ENCODE measurements at regions not wholly inside any gene's neighbourhood (a gene's known extent, or its start where the extent isn't known, plus 50 kb on each side); places are given as distances from the start of the nearest gene placed in this dataset.
"Not testable (repeated sequence)": the region's sequence is repeated elsewhere in the genome, so short reads cannot be mapped to it uniquely, and the experiment has no call there.

DNA sequence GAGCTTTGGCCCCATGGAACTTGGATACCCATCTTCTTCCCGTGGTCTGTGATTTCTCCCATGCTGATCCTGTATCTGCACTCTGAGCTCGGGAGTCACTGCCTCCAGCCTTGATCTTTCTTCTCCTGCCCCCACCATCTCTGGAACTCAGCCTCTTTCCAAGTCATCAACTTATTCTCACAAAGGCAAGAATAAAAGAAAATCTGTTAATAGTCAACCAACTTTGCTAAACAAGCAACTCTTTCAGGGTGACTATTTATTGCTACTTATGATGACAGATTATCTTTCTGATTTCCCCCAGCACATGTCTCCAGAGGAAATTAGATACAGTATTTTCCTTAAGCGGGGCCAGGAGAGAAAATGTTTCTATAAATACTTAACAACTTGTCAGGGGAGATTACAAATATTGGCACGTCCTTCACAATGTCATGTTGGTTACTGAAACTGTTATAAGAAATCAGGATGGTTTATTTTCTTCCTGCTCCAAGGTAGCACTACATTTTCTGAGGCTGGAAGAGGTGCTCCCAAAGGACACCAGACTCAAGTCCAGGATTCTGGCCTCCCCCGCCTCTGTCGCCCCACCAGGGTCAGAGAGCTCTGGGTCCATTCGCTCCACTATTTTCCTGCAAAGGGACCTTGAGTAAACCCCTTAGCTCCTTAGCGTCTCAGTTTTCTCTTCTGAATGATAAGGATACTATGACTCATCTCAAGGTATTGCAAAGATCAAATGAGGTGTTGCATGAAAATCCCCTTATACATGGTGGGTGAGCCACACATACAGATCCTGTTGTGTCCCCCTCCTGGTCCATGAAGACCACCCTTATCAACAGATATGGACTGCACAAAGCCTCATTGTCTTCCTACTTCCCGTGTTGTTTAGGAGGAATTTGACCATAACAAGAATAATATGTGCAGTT lies 205.2 kb upstream of the WSCD1 start:
- no peak for DNase-seq (ENCODE audit: low read depth in 2 of 2)

DNA sequence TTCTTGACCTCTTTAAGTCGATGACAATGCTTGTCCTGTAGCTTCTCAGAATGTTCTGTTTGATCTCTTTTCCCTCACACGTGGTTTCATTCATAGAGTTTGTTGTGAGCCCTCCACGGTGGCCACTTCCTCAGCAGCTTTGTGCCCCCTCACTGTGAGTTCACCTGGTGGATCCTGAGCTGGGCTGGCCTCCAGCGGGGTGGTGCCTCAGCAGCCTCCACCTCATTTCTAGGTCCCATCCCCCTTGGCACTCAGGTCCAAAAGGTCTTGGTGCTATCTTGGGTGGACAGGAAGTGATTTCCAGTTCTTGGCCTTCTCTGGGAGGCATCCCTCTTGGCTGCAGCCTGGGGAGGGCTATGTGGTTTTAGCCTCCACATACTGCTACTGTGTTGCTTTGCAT lies 203.2 kb upstream of the WSCD1 start:
- no peak for DNase-seq (ENCODE audit: low read depth in 2 of 2)

DNA sequence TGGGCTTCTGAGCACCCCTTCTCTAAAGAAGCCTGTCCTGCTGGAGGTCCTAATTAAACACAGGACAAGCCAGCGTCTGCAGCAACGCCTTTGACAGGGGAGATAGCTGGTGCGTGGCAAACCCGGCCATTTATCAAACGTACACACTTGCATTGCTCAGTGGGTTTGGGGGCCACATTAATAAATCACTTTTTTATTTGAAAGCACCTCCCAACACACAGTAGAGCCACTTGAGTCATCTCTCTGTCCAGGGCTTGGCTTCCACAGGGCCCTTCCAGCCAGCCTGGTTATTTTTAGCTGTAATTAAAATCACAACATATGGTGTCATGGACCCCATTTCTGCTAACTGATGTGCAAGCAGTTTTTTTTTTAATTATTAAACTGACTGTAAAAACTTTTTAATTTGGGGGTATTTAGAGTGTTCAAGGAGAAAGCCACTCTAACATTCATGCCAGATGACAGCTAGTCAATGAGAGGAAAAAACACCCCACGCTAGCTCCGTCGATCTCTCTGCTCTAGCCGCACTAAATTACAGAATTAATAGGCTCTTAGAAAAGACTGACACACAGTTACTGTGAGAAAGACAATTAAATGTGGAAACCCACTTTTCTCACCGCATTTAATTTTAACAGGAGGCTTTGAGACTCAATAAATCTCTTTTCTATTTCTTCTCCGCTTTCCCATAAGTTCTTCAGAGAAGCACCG lies 201.0 kb upstream of the WSCD1 start:
- no peak for DNase-seq (ENCODE audit: low read depth in 2 of 2)

DNA sequence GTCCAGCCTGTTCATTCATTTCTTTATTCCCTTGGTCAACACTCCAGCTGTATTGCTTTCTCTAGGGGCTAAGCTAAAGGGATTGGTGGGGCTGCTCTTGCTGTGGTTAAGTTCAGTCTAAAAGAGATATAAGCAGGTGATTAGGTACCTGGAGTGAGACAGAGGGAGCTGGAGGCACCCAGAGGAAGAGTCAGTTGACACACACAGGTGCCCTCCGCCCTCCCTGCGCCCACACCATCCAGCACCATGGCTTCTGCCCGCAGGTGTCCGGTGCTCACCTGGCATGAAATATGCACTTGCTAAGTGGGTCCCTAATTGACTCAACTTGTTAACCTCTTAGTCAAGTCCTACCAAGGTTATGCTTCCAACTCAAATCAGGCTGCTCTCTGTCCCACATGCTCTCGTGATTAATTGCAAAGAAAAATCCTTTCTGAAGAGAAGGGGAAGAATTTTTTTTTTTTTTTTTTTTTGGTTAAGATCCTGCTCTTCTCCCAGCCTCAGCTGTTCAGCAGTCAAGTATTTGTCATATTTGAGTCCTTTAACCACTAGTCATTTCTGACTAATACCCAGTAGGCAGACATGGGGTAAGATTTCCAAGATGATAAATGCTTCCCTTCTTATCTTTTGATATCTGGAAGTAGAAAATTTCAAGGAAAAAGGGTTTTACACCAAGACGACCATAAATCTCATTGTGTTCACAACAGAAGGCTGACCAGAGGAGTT lies 199.8 kb upstream of the WSCD1 start:
- no peak for DNase-seq (ENCODE audit: low read depth in 2 of 2)

DNA sequence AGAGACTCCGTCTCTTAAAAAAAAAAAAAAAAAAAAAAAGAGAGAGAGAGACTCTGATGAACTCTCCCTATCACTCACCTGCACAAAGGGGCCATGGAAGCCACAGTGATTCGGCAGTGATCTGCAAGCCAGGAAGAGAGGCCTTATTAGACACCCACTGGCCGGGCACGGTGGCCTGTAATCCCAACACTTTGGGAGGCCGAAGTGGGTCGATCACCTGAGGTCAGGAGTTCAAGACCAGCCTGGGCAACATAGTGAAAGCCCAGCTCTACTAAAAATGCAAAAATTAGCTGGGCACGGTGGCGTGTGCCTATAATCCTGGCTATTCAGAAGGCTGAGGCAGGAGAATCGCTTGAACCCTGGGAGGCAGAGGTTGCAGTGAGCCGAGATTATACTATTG lies 198.5 kb upstream of the WSCD1 start:
- DNase-seq (ENCODE audit: low read depth in 2 of 2) = no peak

DNA sequence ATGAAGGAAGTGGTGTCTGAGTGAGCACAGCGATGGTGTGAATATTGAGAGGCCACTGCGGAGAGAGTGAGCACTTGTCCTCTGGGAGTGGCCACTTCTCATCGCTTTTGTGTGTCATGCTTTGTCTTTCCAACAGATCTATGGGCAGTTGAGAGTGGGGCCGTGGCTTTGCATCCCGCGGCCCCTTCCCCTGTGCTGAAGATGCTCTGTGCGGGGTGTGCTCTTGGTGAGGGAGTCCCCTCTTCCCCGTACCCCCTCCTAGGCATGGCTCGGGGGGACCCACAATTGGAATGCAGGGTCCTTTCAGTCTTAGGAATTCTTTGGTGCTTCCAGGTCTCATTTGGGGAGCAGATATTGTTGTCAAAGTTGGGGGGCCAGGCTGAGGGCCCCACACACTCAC lies 197.3 kb upstream of the WSCD1 start:
- DNase-seq (ENCODE audit: low read depth in 2 of 2) = no peak

DNA sequence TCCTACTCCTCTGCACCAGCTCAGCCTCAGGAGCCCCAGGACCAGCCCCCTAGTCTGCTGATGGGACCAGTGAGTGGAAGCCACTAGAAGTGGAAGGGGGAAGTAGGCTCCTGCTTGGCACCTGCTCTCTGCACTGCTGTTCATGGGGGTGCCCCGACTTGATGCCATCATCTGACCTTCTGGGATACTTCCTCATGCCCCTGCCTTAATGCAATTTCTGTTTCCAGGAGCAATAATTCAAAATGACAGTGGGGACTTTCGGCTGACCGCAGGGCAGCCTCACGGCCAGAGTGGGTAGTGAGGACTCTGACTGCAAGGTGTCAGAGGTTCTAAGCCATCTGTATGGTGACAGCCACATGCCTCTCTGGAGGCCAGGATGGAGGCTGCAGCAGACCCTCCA lies 196.4 kb upstream of the WSCD1 start:
- DNase-seq (ENCODE audit: low read depth in 2 of 2) = no peak

DNA sequence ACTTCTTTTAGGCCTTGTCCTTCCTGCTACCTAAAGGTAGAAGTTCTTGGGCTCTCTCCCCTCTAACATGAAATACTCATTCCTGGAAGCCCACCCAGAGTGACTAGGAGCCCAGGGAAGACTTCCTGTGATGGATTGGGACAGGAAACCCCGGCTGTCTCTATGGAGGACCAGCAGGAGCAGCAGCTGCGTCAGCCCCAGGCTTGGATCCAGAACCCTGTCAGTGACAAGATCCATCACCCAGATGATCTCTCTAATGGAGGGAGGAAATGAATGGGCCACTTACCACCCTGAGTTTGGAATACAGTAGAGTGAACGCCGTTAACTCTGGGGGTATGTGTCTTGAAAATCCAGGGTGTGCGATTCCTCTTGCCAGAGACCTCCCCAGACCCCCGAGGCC lies 195.7 kb upstream of the WSCD1 start:
- no peak for DNase-seq (ENCODE audit: low read depth in 2 of 2)

DNA sequence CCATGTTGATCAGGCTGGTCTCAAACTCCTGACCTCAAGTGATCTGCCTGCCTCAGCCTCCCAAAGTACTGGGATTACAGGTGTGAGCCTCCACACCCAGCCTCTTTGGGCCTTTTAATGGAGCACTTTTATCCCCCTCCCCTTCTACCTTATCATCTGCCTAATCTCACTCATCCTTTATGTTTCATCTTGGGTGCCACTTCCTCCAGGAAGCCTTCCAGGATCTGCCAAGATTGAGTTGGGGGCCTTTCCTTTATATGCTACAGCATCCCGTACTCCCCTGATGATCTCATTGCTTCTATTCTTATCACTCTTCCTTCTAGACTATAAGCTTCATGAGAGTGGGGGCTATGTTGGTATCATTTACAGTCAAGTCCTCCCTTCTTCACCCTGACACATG lies 192.8 kb upstream of the WSCD1 start:
- DNase-seq (ENCODE audit: low read depth in 2 of 2) = no peak

DNA sequence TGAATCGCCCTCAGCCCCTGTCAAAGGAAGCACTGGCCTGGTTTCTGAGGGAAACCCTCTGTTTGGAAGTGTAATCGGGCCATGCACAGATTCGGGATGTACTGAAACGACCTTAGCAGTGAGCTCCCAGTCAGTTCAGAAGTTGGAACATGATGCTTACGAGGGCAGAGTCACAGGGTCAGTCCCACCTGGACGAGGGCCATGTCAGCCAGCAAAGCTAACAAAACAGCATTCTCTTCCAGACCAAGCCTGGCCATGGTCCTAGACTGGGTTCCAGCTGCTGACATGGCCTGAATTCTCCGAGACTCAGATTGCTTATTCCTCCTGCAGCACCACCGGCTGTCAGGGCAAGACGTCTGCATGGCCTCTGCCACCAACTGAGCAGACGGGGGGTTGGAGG lies 192.2 kb upstream of the WSCD1 start:
- no peak for DNase-seq (ENCODE audit: low read depth in 2 of 2)

DNA sequence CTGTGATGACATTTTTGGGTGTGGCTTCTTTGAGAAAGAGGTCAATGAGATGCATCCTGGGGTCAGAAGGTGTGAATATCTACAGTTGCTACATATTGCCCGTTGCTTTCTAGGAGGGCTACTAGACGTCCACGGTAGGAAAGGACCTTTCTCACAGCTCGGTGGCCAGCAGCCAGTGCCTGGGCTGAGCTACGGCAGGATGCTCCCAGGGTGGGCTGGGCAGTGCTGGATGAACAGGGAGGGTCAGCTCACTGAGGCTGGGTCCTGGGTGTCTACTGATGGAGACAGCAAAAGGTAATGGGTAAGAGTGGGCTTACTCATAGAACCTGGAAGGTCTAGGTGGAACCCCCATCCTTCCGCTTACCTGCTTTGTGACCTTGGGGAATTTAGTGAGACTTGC lies 188.3 kb upstream of the WSCD1 start:
- no peak for DNase-seq (ENCODE audit: low read depth in 2 of 2)

DNA sequence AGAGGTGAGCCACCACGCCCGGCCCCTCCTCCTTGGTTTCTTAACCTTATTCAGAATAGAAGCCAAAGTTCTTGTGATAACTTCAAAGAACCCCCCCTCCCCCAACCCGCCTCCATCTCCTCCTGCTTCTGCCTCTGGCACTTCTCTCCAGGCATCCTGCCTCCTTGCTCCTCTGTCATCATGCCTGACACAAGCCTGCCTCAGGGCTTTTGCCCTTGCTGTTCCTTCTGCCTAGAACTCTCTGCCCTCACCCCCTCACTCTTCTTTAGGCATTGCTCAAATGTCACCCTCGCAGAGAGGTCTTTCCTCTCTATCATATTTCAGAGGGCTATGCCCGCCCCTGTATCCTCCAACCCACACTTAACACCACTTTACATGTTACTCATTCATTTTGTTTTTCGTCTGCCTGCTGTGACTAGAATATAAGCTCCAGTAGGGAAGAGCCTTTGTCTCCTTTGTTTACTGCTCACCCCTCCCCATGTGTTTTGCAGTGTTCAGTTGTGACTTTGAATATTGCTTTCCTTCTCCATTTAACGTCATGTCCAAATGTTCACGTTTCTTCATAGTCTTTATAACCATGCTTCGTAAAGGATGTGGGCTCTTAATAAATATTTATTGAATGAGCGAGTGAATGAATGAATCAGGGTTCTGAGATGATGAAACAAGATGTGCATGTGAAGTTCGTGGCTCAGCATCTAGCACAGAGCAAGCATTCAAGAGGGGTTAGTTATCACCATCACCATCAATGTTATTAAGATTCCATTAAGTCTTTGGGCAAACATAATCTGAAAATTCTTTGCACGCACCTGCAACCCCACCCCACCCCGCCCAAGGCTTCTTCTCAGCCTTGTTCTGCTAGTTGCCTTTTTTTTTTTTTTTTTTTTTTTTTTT lies 186.2 kb upstream of the WSCD1 start:
- DNase-seq (ENCODE audit: low read depth in 2 of 2) = no peak

DNA sequence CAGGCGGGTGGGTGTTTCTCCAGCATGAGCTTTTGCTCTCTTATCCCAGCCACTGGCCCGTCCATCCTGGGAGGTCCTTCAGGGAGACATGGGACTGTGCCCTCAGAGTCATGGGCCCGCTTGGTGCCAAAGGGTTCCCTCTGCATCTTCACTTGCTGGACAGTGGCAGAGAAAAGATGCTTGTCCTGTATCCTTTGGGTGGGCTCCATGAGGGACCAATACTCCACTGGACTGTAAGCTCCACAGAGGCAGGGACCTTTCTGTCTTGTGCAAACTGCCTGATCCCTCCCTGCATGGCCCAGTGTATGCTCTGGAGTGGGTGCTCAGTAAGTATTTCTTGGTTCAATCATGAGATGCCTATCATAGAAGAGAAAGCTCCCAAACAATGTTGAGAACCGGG lies 184.8 kb upstream of the WSCD1 start:
- no peak for DNase-seq (ENCODE audit: low read depth in 2 of 2)

DNA sequence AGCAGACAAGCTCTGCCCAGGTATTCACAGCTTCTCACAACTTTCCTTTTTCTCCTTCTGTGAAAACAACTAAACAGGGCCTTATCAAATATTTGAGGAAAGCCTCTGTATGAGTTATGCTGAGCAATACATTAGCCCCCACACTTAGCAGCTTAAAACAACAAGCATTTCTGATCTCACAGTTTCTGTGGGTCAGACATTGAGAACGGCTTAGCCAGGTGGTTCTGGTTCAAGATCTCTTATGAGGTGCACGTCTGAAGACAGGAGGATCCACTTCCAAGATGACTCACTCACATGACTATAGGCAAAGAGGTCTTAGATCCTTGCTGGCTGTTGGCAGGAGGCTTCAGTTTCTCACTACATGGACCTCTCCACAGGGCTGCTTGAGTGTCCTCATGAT lies 181.4 kb upstream of the WSCD1 start:
- DNase-seq (ENCODE audit: low read depth in 2 of 2) = no peak

DNA sequence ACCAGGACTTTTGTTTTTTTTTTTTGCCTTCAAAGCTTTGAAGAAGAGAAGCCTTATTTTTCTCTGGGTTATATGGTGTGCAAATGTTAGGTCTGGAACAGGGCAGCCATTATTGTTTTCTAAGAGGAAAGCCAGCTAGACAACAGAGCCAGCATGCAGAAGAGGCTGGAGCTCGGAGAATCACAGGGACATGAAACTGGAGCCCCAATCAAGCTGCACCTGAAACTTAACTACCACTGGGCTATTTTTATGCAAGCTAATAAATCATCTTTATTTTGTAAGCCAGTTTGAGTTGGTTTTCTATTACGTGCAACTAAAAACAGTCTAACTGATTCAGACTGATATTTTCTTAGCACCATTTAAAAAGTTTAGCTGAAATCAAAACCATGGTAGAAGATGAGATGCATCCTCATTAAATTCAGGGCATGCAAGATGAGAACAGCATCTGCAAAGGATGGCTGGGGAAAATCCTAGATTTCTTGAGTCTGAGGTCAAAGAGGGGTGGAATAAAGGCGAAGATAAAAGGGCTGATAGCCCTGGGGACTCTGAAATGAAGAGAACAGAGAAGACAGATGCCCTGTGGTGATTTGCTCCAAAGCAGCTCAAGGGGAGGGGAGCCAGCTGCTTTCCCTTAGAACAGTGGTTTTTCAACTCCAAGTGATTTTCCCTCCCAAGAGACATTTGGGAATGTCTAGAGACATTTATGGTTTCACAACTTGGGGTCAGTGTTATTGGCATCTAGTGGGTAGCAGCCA lies 177.1 kb upstream of the WSCD1 start:
- DNase-seq (ENCODE audit: low read depth in 2 of 2) = no peak

DNA sequence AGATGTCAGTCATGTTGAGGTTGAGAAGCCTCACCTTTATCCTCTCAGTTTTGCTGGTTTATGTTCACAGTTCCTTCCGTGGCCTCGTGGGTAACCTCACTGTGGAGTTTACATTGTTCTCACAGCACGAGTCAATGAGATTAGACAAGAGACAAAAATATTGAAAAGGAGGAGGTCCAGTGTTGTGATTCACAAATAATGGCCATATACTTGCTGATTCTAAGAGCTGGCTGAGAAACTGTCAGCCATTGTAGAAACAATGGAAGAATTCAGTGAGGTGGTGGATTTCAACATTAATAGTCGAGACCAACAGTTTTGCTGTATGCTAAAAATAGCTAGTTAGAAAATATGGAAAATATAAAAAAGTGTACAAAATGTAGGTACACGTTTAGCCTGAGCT lies 176.4 kb upstream of the WSCD1 start:
- no peak for DNase-seq (ENCODE audit: low read depth in 2 of 2)

DNA sequence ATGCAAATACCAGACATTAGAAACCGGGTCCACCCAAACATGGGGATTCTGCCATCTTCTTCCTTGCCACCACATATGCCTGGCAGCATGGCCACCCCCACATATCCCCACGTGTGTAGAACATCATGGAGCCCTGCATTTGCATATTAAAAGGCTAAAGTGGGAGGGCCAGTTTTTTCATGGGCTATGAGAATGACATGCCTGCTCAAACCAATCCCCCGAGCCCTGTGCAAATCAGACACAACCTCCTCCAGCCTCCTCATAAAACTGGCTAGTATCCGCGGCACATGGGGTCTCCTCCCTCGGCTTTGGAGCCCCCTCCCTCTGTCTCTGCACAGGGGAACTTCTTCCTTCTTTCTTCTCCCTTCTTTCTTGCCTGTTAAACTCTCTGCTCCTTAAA lies 174.9 kb upstream of the WSCD1 start:
- DNase-seq (ENCODE audit: low read depth in 2 of 2) = no peak

DNA sequence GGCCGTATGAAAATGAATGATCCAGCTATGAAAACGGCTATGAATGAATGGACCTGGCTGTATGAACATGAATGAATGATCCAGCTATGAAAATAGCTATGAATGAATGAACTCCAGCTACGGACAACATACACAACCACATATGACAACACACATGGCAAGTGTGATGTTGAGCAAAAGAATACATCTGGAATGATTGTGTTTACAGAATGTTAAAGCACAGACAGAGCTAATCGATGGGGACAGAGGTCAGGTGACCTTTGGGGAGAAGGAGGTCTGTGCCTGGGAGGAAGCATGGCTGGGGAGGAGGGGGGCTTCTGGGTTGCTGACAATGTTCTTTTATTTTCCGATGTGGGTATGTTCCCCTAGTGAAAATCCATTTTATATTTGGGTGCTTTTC lies 174.0 kb upstream of the WSCD1 start:
- DNase-seq (ENCODE audit: low read depth in 2 of 2) = no peak

DNA sequence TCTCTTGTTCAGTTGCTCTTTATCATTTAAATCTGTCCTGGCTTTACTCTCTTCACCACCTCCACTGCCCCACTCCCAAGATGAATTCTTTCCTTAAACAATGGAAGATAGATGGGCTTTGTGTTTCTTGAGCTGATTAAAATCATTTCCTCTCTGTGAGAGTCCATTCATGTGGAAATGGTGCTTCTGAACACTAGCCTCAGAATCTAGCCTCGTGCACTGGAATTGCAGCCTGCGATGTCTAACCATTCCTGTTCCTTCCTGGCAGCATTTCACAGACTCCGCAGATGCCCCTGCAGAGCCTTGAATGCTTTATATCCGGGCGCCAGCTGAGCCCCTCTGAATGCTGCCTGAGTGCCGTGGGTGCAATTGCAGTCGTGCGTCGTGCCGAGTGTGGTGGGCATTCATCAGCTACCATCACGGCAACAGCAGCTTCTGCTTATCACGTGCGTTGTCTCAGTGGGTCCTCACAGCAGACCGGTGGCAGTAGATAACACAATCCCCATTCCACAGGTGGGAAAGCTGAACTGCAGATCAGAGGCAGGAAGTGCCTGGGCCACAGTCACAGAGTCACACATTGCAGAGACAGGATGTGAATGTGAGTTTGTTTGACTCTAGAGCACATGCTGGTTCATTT lies 172.8 kb upstream of the WSCD1 start:
- no peak for DNase-seq (ENCODE audit: low read depth in 2 of 2)

DNA sequence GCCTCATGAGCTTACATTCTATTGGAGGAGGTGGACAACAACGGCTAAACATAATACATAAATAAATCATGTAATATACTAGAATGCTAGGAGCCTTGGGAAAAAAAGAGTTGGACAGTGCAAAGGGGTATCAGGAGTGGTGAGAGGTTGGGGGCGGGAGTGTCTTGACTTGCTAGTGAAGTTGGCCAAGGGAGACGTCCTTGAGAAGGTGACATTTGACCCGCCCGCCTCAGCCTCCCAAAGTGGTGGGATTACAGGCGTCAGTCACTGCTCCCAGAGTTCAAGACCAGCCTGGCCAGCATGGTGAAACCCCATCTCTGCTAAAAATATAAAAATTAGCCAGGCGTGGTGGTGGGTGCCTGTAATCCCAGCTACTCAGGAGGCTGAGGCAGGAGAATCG lies 172.2 kb upstream of the WSCD1 start:
- not testable (repeated sequence) for DNase-seq (ENCODE audit: low read depth in 2 of 2)

Measured in activated CD8-positive, alpha-beta memory T cell treated with anti-CD3 and anti-CD28 coated beads for 4 hours (primary cell).